H9 (cell line): ENCODE measurements at regions not wholly inside any gene's neighbourhood (a gene's known extent, or its start where the extent isn't known, plus 50 kb on each side); places are given as distances from the start of the nearest gene placed in this dataset.

Experiments
- DNase-seq: peaks from one replicate; pipeline ENCODE4 v3.0.0-alpha.2; 2017
- H2AFZ ChIP-seq: one replicate; pipeline ENCODE4 v1.6.1; 2013; ENCODE audit warnings: mild to moderate bottlenecking, low read length, control low read depth, moderate library complexity
- H2AK5ac ChIP-seq: 2 replicates; pipeline ENCODE4 v1.6.1; 2013; ENCODE audit warnings: low read length, control low read depth, mixed read lengths; ENCODE audit not compliant: insufficient read length
- H2BK120ac ChIP-seq: one replicate; pipeline ENCODE4 v1.6.1; 2013; ENCODE audit warnings: low read depth, mild to moderate bottlenecking, low read length, control low read depth, inconsistent platforms; ENCODE audit not compliant: poor library complexity, severe bottlenecking
- H2BK12ac ChIP-seq: 2 replicates; pipeline ENCODE4 v1.6.1; 2013; ENCODE audit warnings: low read length, control low read depth, mixed read lengths, low read depth; ENCODE audit not compliant: insufficient read length
- H2BK15ac ChIP-seq: 2 replicates; pipeline ENCODE4 v1.6.1; 2013; ENCODE audit warnings: low read depth, low read length, control low read depth
- H2BK20ac ChIP-seq: one replicate; pipeline ENCODE4 v1.6.1; 2013; ENCODE audit warnings: low read depth, mild to moderate bottlenecking, low read length, control low read depth, inconsistent platforms; ENCODE audit not compliant: poor library complexity, severe bottlenecking
- H2BK5ac ChIP-seq: 2 replicates; pipeline ENCODE4 v1.6.1; 2013; ENCODE audit warnings: low read length, control low read depth, mixed read lengths; ENCODE audit not compliant: insufficient read length
- H3K14ac ChIP-seq: 2 replicates; pipeline ENCODE4 v1.6.1; 2013; ENCODE audit warnings: low read length, control low read depth; ENCODE audit not compliant: insufficient read depth
- H3K18ac ChIP-seq: 2 replicates; pipeline ENCODE4 v1.6.1; 2013; ENCODE audit warnings: low read depth, mild to moderate bottlenecking, mixed read lengths, low read length, control low read depth; ENCODE audit not compliant: insufficient read length
- H3K23ac ChIP-seq: 2 replicates; pipeline ENCODE4 v1.6.1; 2013; ENCODE audit warnings: low read length, control low read depth, mixed read lengths, low read depth; ENCODE audit not compliant: insufficient read length
- H3K23me2 ChIP-seq: 2 replicates; pipeline ENCODE4 v1.6.1; 2013; ENCODE audit warnings: low read depth, mild to moderate bottlenecking, mixed read lengths, low read length, control low read depth; ENCODE audit not compliant: insufficient read length, poor library complexity, severe bottlenecking
- H3K27ac ChIP-seq: 2 replicates; pipeline ENCODE4 v1.5.1; 2013; ENCODE audit warnings: low read length, control low read depth, mixed read lengths, low read depth; ENCODE audit not compliant: insufficient read length
- H3K27me3 ChIP-seq: 2 replicates; pipeline ENCODE4 v1.6.1; 2013; ENCODE audit warnings: low read length, control low read depth, inconsistent platforms; ENCODE audit not compliant: insufficient read depth
- H3K4ac ChIP-seq: 2 replicates; pipeline ENCODE4 v1.6.1; 2013; ENCODE audit warnings: low read depth, mild to moderate bottlenecking, control low read depth, inconsistent platforms, low read length, moderate library complexity
- H3K4me1 ChIP-seq: 2 replicates; pipeline ENCODE4 v1.6.1; 2013; ENCODE audit warnings: low read length, control low read depth, inconsistent platforms; ENCODE audit not compliant: insufficient read depth
- H3K4me2 ChIP-seq: 2 replicates; pipeline ENCODE4 v1.6.1; 2013; ENCODE audit warnings: low read length, control low read depth, mixed read lengths; ENCODE audit not compliant: insufficient read length, insufficient read depth
- H3K56ac ChIP-seq: 2 replicates; pipeline ENCODE4 v1.6.1; 2013; ENCODE audit warnings: low read depth, mild to moderate bottlenecking, mixed read lengths, low read length, control low read depth; ENCODE audit not compliant: insufficient read length
- H3K79me1 ChIP-seq: 2 replicates; pipeline ENCODE4 v1.6.1; 2013; ENCODE audit warnings: low read depth, mild to moderate bottlenecking, moderate library complexity, low read length, control low read depth, inconsistent platforms; ENCODE audit not compliant: insufficient read depth, poor library complexity, severe bottlenecking
- H3K79me2 ChIP-seq: 2 replicates; pipeline ENCODE4 v1.6.1; 2013; ENCODE audit warnings: low read length, control low read depth, inconsistent platforms; ENCODE audit not compliant: insufficient read depth
- H3K9ac ChIP-seq: 2 replicates; pipeline ENCODE4 v1.6.1; 2013; ENCODE audit warnings: low read length, control low read depth, mixed read lengths; ENCODE audit not compliant: insufficient read length; ENCODE audit errors: extremely low read depth
- H3K9me3 ChIP-seq: one replicate; pipeline ENCODE4 v1.6.1; 2013; ENCODE audit warnings: low read depth, low read length, inconsistent platforms; ENCODE audit not compliant: control insufficient read depth
- H3T11ph ChIP-seq: one replicate; pipeline ENCODE4 v1.6.1; 2013; ENCODE audit warnings: mild to moderate bottlenecking, low read length, control low read depth, inconsistent platforms
- H4K20me1 ChIP-seq: one replicate; pipeline ENCODE4 v1.6.1; 2013; ENCODE audit not compliant: control insufficient read depth, insufficient read length, insufficient read depth
- H4K5ac ChIP-seq: 2 replicates; pipeline ENCODE4 v1.6.1; 2013; ENCODE audit warnings: low read depth, mild to moderate bottlenecking, mixed read lengths, low read length, control low read depth; ENCODE audit not compliant: insufficient read length
- H4K8ac ChIP-seq: replicated peaks from 2 replicates; pipeline ENCODE4 v1.6.1; 2013; ENCODE audit warnings: low read length, control low read depth, mixed read lengths, low read depth; ENCODE audit not compliant: insufficient read length
- H4K91ac ChIP-seq: 2 replicates; pipeline ENCODE4 v1.6.1; 2013; ENCODE audit warnings: low read depth, mild to moderate bottlenecking, moderate library complexity, mixed read lengths, low read length, control low read depth; ENCODE audit not compliant: insufficient read length
- H3K27ac Mint-ChIP-seq, 3 experiments: 2 replicates in 2 of 3; 3 replicates in 1 of 3; pipeline ENCODE4 v1.8.0; 2020 to 2021; ENCODE audit warnings: mixed read lengths in 3 of 3, mild to moderate bottlenecking in 1 of 3, moderate library complexity in 1 of 3
- H3K27me3 Mint-ChIP-seq: 2 replicates; pipeline ENCODE4 v1.8.0; 2021; ENCODE audit warnings: low read depth, mild to moderate bottlenecking, moderate library complexity, mixed read lengths
- H3K36me3 Mint-ChIP-seq, 3 experiments: 2 replicates in 2 of 3; 3 replicates in 1 of 3; pipeline ENCODE4 v1.8.0; 2020 to 2021; ENCODE audit warnings: low read depth in 3 of 3, mixed read lengths in 3 of 3; ENCODE audit not compliant: insufficient read depth in 1 of 3
- H3K4me1 Mint-ChIP-seq, 2 experiments: 2 replicates each; pipeline ENCODE4 v1.8.0; 2020; ENCODE audit warnings: mixed read lengths in 2 of 2
- H3K4me3 Mint-ChIP-seq, 2 experiments: 2 replicates in 1 of 2; 3 replicates in 1 of 2; pipeline ENCODE4 v1.8.0; 2020 to 2021; ENCODE audit warnings: mild to moderate bottlenecking in 2 of 2, mixed read lengths in 2 of 2, moderate library complexity in 1 of 2
- H3K9me3 Mint-ChIP-seq, 2 experiments: 2 replicates in 1 of 2; 3 replicates in 1 of 2; pipeline ENCODE4 v1.8.0; 2020; ENCODE audit warnings: mild to moderate bottlenecking in 2 of 2, mixed read lengths in 2 of 2, moderate library complexity in 1 of 2
- WGBS: extraction: QIAGEN DNeasy Blood & Tissue Kit; methylation state at CpG from one replicate; pipeline ENCODE4 v1.1.7; 2013; ENCODE audit warnings: missing lambda C conversion rate, low lambda C conversion rate, mixed read lengths; ENCODE audit not compliant: insufficient read length; ENCODE audit errors: extremely low coverage; 5-methylcytosine and 5-hydroxymethylcytosine counted together
- TF ChIP-seq, protein P1 (sequence below): fragments of 200-600 bp; sonication (generic); conservative IDR thresholded peaks from 3 replicates; pipeline ENCODE4 v1.8.0; 2021; ENCODE audit warnings: antibody characterized with exemption, mild to moderate bottlenecking

DNA sequence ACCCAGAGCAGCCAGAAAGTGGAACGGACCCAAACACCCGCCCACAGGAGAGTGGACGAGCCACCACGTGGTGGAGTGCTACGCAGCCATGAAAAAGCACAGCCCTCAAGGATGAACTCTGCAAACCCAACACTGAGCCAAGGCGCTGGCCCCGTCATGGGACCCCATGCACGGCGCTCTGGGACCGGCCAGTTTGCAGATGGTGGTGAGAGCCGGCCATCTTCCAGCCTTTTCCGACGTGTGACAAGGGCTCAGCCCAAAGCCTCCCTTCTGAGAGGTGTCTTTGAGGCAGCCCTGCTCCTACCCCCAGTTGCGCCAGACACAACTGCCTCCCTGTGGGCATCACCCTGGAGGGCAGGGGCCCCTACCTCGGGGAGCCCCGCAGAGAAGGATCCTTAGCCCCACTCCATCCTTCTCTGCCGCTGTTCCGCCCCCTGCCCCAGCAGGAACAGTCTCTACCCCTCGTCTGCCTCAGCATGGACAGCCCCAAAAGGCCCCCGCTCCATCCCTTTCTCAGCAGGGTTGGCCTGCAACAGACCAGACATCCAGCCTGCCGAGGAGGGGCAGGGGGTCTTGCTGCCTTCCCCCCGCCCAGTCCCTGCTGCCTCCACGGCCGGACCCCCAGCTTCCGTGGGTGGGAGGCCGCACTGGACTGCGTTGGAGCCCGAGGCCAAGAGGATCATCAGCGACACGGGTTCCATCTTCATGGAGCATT lies 75.7 kb downstream of the MICALL2 start:
- no peaks in the 10 kb centered on the region for H3K36me3 Mint-ChIP-seq
- no peaks in the 10 kb centered on the region for H3K9me3 ChIP-seq
- no peak overlapping the region for H3K27ac Mint-ChIP-seq
- TF ChIP-seq, protein P1, sequence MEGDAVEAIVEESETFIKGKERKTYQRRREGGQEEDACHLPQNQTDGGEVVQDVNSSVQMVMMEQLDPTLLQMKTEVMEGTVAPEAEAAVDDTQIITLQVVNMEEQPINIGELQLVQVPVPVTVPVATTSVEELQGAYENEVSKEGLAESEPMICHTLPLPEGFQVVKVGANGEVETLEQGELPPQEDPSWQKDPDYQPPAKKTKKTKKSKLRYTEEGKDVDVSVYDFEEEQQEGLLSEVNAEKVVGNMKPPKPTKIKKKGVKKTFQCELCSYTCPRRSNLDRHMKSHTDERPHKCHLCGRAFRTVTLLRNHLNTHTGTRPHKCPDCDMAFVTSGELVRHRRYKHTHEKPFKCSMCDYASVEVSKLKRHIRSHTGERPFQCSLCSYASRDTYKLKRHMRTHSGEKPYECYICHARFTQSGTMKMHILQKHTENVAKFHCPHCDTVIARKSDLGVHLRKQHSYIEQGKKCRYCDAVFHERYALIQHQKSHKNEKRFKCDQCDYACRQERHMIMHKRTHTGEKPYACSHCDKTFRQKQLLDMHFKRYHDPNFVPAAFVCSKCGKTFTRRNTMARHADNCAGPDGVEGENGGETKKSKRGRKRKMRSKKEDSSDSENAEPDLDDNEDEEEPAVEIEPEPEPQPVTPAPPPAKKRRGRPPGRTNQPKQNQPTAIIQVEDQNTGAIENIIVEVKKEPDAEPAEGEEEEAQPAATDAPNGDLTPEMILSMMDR = no peak
- no peak for DNase-seq
- H3K4me1 Mint-ChIP-seq = 0 out of 4 replicates have a peak, but pooled peaks cover 0 to 3% of the 10 kb centered on the region in 2 experiments
- no peak overlapping the region for H2BK120ac ChIP-seq
- H3K23me2 ChIP-seq = no peaks in the 10 kb centered on the region
- H3K14ac ChIP-seq = no peak overlapping the region
- no peak overlapping the region for H2BK20ac ChIP-seq
- H3K27me3 ChIP-seq = no peaks in the 10 kb centered on the region
- no peak overlapping the region for H3K9ac ChIP-seq
- no peak overlapping the region for H3K4me2 ChIP-seq
- H3K4ac ChIP-seq = no peak overlapping the region
- H4K5ac ChIP-seq = no peak overlapping the region
- H3T11ph ChIP-seq = no peak overlapping the region
- H2AFZ ChIP-seq = no peak overlapping the region
- no peak overlapping the region for H3K56ac ChIP-seq
- H3K79me2 ChIP-seq = no peaks in the 10 kb centered on the region
- H4K91ac ChIP-seq = no peak overlapping the region
- H3K4me1 ChIP-seq = no peaks in the 10 kb centered on the region
- H2BK12ac ChIP-seq = no peak overlapping the region
- no peaks in the 10 kb centered on the region for H4K20me1 ChIP-seq
- H3K79me1 ChIP-seq = no peaks in the 10 kb centered on the region
- H3K4me3 Mint-ChIP-seq = no peak overlapping the region
- H3K18ac ChIP-seq = no peak overlapping the region
- H2AK5ac ChIP-seq = no peak overlapping the region
- WGBS = no CpG with 5 or more reads among the region's 30 CpGs
- H3K27me3 Mint-ChIP-seq = peaks cover 20% of the 10 kb centered on the region
- no peak overlapping the region for H2BK15ac ChIP-seq
- no peak overlapping the region for H4K8ac ChIP-seq
- H3K23ac ChIP-seq = no peak overlapping the region
- no peak overlapping the region for H3K27ac ChIP-seq
- H2BK5ac ChIP-seq = no peak overlapping the region
- no peaks in the 10 kb centered on the region for H3K9me3 Mint-ChIP-seq
